ENCODE measurements at regions not wholly inside any gene's neighbourhood (a gene's known extent, or its start where the extent isn't known, plus 50 kb on each side); places are given as distances from the start of the nearest gene placed in this dataset.

- intact Hi-C loops (cut with DNase I) = no loop called here
- H3K27ac ChIP-seq = no peak overlapping the region
- DNase-seq (no peak), ATAC-seq (no peak)
- no peaks in the 10 kb centered on the region for H3K9me3 ChIP-seq
- no peaks in the 10 kb centered on the region for H3K4me1 ChIP-seq
- 46 to 63% methylated on average over 2 of the region's 2 CpGs for WGBS, 2 donors
- no peaks in the 10 kb centered on the region for H3K36me3 ChIP-seq (replicated peaks in 1 of 2; ENCODE audit: insufficient read depth in 1 of 2, low read depth in 2 of 2)
- TF ChIP-seq POLR2A (IDR thresholded peaks at IDR 0.05) (no peak), CTCF (IDR thresholded peaks at IDR 0.05) (no peak)
- H3K27me3 ChIP-seq = no peaks in the 10 kb centered on the region
- no peak overlapping the region for H3K4me3 ChIP-seq
Measured at GRCh38 chr12:114898159-114898558, 214.2 kb upstream of the TBX3 start.

- Histone ChIP-seq H3K4me1 (no peaks in the 10 kb centered on the region), H3K27ac (no peak overlapping the region), H3K36me3 (replicated peaks in 1 of 2; ENCODE audit: insufficient read depth in 1 of 2, low read depth in 2 of 2) (no peaks in the 10 kb centered on the region), H3K4me3 (no peak overlapping the region), H3K27me3 (no peaks in the 10 kb centered on the region), H3K9me3 (no peaks in the 10 kb centered on the region)
- 23 to 28% methylated on average over 5 of the region's 5 CpGs for WGBS, 2 donors
- DNase-seq (no peak), ATAC-seq (no peak)
- intact Hi-C loops (cut with DNase I) = no loop called here
- TF ChIP-seq POLR2A (IDR thresholded peaks at IDR 0.05) (no peak), CTCF (IDR thresholded peaks at IDR 0.05) (no peak)
Measured at GRCh38 chr12:114895827-114896226, 211.9 kb upstream of the TBX3 start.

GRCh38 chr12:114895081-114895480, 211.1 kb upstream of the TBX3 start:
- Histone ChIP-seq H3K27me3 (no peaks in the 10 kb centered on the region), H3K4me1 (no peaks in the 10 kb centered on the region), H3K36me3 (replicated peaks in 1 of 2; ENCODE audit: insufficient read depth in 1 of 2, low read depth in 2 of 2) (no peaks in the 10 kb centered on the region), H3K9me3 (no peaks in the 10 kb centered on the region), H3K4me3 (no peak overlapping the region), H3K27ac (no peak overlapping the region)
- 75 to 87% methylated on average over 4 of the region's 4 CpGs for WGBS, 2 donors
- intact Hi-C loops (cut with DNase I) = no loop called here
- DNase-seq (no peak), ATAC-seq (no peak)
- TF ChIP-seq CTCF (IDR thresholded peaks at IDR 0.05) = no peak
- no peak for TF ChIP-seq POLR2A (IDR thresholded peaks at IDR 0.05)

GRCh38 chr12:114894076-114894475, 210.1 kb upstream of the TBX3 start:
- 53 to 57% methylated on average over 3 of the region's 3 CpGs for WGBS, 2 donors
- no peak for DNase-seq
- H3K27ac ChIP-seq = no peak overlapping the region
- H3K4me1 ChIP-seq = no peaks in the 10 kb centered on the region
- TF ChIP-seq CTCF (IDR thresholded peaks at IDR 0.05) (no peak), POLR2A (IDR thresholded peaks at IDR 0.05) (no peak)
- intact Hi-C loops (cut with DNase I) = no loop called here
- H3K4me3 ChIP-seq = no peak overlapping the region
- H3K27me3 ChIP-seq = no peaks in the 10 kb centered on the region
- no peaks in the 10 kb centered on the region for H3K9me3 ChIP-seq
- no peak for ATAC-seq
- no peaks in the 10 kb centered on the region for H3K36me3 ChIP-seq (replicated peaks in 1 of 2; ENCODE audit: insufficient read depth in 1 of 2, low read depth in 2 of 2)

GRCh38 chr12:114888928-114889584, 205.1 kb upstream of the TBX3 start:
- Histone ChIP-seq H3K4me1 (no peaks in the 10 kb centered on the region), H3K4me3 (no peak overlapping the region), H3K27ac (no peak overlapping the region), H3K36me3 (replicated peaks in 1 of 2; ENCODE audit: insufficient read depth in 1 of 2, low read depth in 2 of 2) (no peaks in the 10 kb centered on the region), H3K9me3 (no peaks in the 10 kb centered on the region), H3K27me3 (no peaks in the 10 kb centered on the region)
- ATAC-seq (no peak), DNase-seq (no peak)
- TF ChIP-seq POLR2A (IDR thresholded peaks at IDR 0.05) = no peak
- no peak for TF ChIP-seq CTCF (IDR thresholded peaks at IDR 0.05)
- 71 to 72% methylated on average over 2 of the region's 2 CpGs for WGBS, 2 donors
- intact Hi-C loops (cut with DNase I) = no loop called here
